Left ventricle myocardium inferior (tissue), 1 donor: ENCODE measurements at regions not wholly inside any gene's neighbourhood (a gene's known extent, or its start where the extent isn't known, plus 50 kb on each side); places are given as distances from the start of the nearest gene placed in this dataset.

Experiments
- DNase-seq: peaks from one replicate; pipeline ENCODE4 v3.0.0-alpha.2; 2020
- H3K27ac ChIP-seq: fragments of 200-600 bp; replicated peaks from 2 replicates; pipeline ENCODE4 v1.8.0; 2021
- H3K27me3 ChIP-seq: fragments of 200-600 bp; 2 replicates; pipeline ENCODE4 v1.8.0; 2021; ENCODE audit warnings: low read depth
- H3K36me3 ChIP-seq: fragments of 200-600 bp; 2 replicates; pipeline ENCODE4 v1.8.0; 2021
- H3K4me1 ChIP-seq: fragments of 200-600 bp; 2 replicates; pipeline ENCODE4 v1.8.0; 2021
- H3K4me3 ChIP-seq: fragments of 200-600 bp; 2 replicates; pipeline ENCODE4 v1.8.0; 2021; ENCODE audit warnings: mild to moderate bottlenecking, moderate library complexity
- H3K9me3 ChIP-seq: fragments of 200-600 bp; replicated peaks from 2 replicates; pipeline ENCODE4 v1.8.0; 2021
- intact Hi-C: fragments of 100-400 bp; cut with micrococcal nuclease; formaldehyde crosslinking; loops from one replicate; pipeline ENCODE4 v1.11.0; 2022
- TF ChIP-seq, protein P1 (sequence below): fragments of 200-600 bp; IDR thresholded peaks from 2 replicates; pipeline ENCODE4 v1.8.0; 2021; ENCODE audit warnings: antibody characterized with exemption, mild to moderate bottlenecking, borderline replicate concordance
- donor health status: DM: no; HTN: yes; CAD: no; lungs with severe emphysema.

DNA sequence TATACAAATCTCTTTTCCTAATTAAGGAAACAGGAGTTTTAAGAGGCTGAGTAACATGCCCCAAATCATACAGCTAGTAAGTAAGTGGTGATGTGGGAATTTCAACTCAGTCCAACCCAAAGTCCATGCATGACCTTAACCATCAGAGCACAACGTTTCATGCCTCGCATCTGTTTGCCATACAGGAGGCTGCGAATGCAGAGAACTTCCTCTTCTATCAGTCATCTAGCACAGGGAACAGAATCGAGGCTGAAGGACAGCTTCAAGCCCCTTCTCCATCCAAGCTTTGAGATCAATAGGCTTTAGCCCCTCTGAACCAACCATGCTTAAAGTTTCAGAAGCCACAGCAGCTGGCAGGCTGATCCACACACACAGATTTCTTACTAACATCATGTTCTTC, 113.2 kb downstream of the MAFB start:
- Histone ChIP-seq H3K4me3 (no peak overlapping the region), H3K27ac (no peak overlapping the region), H3K36me3 (no peaks in the 10 kb centered on the region), H3K27me3 (peaks cover 17% of the 10 kb centered on the region), H3K9me3 (peaks cover 10% of the 10 kb centered on the region), H3K4me1 (no peaks in the 10 kb centered on the region)
- TF ChIP-seq, protein P1, sequence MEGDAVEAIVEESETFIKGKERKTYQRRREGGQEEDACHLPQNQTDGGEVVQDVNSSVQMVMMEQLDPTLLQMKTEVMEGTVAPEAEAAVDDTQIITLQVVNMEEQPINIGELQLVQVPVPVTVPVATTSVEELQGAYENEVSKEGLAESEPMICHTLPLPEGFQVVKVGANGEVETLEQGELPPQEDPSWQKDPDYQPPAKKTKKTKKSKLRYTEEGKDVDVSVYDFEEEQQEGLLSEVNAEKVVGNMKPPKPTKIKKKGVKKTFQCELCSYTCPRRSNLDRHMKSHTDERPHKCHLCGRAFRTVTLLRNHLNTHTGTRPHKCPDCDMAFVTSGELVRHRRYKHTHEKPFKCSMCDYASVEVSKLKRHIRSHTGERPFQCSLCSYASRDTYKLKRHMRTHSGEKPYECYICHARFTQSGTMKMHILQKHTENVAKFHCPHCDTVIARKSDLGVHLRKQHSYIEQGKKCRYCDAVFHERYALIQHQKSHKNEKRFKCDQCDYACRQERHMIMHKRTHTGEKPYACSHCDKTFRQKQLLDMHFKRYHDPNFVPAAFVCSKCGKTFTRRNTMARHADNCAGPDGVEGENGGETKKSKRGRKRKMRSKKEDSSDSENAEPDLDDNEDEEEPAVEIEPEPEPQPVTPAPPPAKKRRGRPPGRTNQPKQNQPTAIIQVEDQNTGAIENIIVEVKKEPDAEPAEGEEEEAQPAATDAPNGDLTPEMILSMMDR = no peak
- intact Hi-C loops = no loop called here
- DNase-seq = no peak

DNA sequence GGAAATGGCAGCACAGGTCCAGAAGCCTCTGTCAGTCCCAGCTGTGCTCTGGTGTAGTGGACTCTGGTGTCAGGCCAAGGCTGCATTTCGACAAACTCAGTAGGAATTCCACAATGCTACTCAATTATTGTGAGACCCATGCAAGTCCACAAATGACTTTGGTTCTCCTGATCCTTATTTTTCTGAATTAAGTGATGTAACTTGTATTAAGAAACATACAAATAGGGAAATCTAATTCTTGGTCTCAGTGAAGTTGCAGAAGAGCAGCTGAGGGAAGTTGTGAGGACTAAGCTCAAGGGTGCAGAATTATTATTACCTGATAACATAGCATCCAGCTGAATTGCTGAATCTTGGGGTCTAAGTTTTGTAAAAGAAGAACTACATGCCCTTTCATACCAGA, 116.8 kb downstream of the MAFB start:
- Histone ChIP-seq H3K9me3 (peaks cover 10% of the 10 kb centered on the region), H3K27ac (no peak overlapping the region), H3K27me3 (peaks cover 4% of the 10 kb centered on the region), H3K36me3 (no peaks in the 10 kb centered on the region), H3K4me1 (no peaks in the 10 kb centered on the region), H3K4me3 (no peak overlapping the region)
- TF ChIP-seq, protein P1 = no peak
- intact Hi-C loops = no loop called here
- DNase-seq = no peak

DNA sequence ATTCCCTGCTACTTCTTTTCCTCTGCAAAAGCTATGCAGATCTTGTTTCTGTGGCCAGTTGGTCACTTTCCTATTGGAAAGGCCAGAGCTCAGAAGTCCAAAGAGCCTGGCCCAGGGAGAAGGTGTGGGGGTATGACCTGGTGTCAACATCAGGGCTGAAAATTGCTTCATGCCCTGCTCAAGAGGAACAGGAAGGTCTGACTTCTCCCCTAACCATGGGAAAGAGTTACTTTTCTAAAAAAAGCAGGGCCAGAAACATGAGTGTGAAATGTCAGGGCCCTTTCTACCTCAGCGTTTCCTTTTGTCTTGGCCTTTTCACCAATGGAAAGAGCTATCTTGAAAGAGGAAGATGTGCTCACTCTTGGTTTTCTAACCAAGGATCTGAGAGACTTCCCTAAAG, 117.4 kb downstream of the MAFB start:
- Histone ChIP-seq H3K9me3 (peaks cover 10% of the 10 kb centered on the region), H3K4me3 (no peak overlapping the region), H3K36me3 (no peaks in the 10 kb centered on the region), H3K4me1 (no peaks in the 10 kb centered on the region), H3K27me3 (no peaks in the 10 kb centered on the region), H3K27ac (no peak overlapping the region)
- DNase-seq = no peak
- TF ChIP-seq, protein P1 = no peak
- intact Hi-C loops = no loop called here

DNA sequence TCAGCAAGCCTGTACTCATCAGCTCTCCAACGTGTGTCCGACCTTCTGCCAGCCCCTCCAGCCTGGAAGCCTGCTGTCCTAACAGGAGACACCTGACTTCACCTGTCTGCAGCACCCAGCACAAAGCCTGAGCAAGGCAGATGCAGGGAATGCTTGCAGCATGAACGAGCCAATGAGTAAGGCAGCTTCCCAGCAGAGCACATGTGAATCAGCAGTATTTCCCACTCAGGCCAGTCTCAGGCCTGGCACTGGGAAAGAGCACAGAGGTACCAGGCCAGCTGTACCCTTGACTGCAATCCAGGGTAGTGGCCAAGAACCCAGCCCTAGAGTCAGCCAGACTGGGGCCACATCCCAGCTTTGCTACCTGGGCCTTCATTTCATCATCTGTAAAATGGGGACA, 120.8 kb downstream of the MAFB start:
- DNase-seq = no peak
- intact Hi-C loops = no loop called here
- Histone ChIP-seq H3K4me1 (peaks cover 5% of the 10 kb centered on the region), H3K27me3 (no peaks in the 10 kb centered on the region), H3K4me3 (no peak overlapping the region), H3K27ac (no peak overlapping the region), H3K9me3 (no peaks in the 10 kb centered on the region), H3K36me3 (no peaks in the 10 kb centered on the region)
- TF ChIP-seq, protein P1 = no peak

DNA sequence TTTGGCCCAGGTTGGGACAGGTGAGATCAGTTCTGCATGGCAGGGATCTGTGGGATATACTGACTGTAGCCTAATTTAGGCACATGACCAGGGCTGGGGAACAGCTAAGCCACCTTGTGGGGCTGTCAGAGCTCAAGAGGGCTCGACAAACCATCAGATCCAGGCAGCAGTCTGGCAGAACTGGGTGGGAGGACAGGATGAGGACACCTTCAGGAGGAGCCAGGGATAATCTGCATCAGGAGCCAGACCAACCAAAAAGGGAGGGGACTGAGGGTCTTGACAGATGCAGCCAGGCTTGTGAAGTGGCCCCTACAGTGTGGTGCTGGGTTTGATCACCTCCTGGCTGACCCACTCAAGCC, 123.4 kb downstream of the MAFB start:
- Histone ChIP-seq H3K27ac (no peak overlapping the region), H3K36me3 (no peaks in the 10 kb centered on the region), H3K4me1 (peaks cover 7% of the 10 kb centered on the region), H3K9me3 (no peaks in the 10 kb centered on the region), H3K4me3 (no peak overlapping the region), H3K27me3 (no peaks in the 10 kb centered on the region)
- no peak for DNase-seq
- intact Hi-C loops = no loop called here
- TF ChIP-seq, protein P1 = no peak
